GM13977 (cell line): ENCODE measurements at regions not wholly inside any gene's neighbourhood (a gene's known extent, or its start where the extent isn't known, plus 50 kb on each side); places are given as distances from the start of the nearest gene placed in this dataset.

ENCODE experiments used
- DNase-seq: peaks from one replicate; pipeline ENCODE4 v3.0.0; 2012; ENCODE audit warnings: low spot score
- in situ Hi-C: fragments of 300-500 bp; cut with MboI; formaldehyde crosslinking; loops from one replicate; pipeline ENCODE4 v1.12.0; 2022; ENCODE audit warnings: low sequenced_read_pairs, low pct_unique_long_range_greater_than_20kb, mixed read lengths, inconsistent platforms; ENCODE audit not compliant: unreplicated experiment
- TF ChIP-seq, protein P1 (sequence below): IDR thresholded peaks from 2 replicates; pipeline ENCODE4 v1.5.1; 2012; ENCODE audit warnings: mild to moderate bottlenecking, control low read depth; ENCODE audit not compliant: insufficient read depth; ENCODE audit errors: extremely low read depth, missing control alignments

DNA sequence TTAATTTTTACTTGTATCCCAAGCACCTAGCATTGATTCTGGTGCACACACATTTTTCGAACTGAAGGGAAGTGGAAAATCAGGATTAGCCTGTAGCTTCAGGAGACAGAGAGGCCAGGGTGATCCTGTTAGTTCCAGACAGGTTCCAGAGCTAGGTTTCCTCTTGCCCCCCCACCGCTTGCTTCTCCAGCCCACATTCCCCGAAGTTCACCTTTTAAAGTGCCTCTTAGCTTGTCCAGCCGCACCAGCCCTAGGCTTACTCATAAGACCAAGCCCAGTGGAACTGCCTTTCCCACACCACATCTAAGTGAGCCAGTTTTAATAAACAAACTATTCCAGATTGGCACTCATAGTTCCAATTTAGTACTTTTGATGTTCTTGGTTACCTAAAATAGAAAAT is 898.6 kb upstream of the KLHL29 start:
- no peak for DNase-seq
- TF ChIP-seq, protein P1, sequence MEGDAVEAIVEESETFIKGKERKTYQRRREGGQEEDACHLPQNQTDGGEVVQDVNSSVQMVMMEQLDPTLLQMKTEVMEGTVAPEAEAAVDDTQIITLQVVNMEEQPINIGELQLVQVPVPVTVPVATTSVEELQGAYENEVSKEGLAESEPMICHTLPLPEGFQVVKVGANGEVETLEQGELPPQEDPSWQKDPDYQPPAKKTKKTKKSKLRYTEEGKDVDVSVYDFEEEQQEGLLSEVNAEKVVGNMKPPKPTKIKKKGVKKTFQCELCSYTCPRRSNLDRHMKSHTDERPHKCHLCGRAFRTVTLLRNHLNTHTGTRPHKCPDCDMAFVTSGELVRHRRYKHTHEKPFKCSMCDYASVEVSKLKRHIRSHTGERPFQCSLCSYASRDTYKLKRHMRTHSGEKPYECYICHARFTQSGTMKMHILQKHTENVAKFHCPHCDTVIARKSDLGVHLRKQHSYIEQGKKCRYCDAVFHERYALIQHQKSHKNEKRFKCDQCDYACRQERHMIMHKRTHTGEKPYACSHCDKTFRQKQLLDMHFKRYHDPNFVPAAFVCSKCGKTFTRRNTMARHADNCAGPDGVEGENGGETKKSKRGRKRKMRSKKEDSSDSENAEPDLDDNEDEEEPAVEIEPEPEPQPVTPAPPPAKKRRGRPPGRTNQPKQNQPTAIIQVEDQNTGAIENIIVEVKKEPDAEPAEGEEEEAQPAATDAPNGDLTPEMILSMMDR: no peak
- in situ Hi-C loops: no loop called here

DNA sequence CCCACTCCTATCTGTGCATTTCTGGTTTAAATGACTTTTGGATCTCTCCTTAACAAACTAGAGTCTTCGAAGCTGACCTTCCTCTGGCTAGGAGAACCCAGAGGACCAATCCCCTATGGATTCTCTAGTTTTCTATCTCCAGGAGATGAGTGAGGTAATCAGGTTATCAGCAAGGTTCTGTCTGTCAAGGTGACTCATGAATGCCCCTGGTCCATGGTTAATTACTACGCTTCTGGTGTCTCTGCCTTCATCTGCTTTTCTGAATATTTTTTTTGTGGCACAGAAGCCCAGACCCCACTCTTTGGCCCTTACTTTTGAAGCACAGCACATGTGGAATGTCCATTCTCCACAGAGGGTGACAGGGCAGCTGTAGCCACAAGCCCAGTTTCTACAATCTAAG is 897.9 kb upstream of the KLHL29 start:
- in situ Hi-C loops: no loop called here
- no peak for DNase-seq
- TF ChIP-seq, protein P1: no peak

DNA sequence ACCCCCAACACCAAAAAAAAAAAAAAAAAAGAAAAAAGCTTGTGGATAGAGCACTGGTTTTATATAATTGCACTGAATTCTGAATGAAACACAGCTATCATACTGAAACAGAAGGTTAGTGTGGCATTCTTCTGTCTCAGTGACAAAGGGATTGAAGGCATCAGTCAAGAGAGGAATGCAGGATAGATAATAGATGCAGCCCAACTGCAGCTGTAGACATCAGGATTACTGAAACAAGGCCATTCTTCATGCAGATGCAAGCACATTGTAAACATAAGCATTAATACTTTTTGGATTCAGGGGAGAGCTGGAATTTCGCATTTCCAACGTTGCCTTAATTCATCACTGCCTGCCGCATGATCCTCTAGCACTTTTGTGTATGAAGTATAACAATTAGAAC is 897.4 kb upstream of the KLHL29 start:
- TF ChIP-seq, protein P1: no peak
- no peak for DNase-seq
- in situ Hi-C loops: no loop called here

DNA sequence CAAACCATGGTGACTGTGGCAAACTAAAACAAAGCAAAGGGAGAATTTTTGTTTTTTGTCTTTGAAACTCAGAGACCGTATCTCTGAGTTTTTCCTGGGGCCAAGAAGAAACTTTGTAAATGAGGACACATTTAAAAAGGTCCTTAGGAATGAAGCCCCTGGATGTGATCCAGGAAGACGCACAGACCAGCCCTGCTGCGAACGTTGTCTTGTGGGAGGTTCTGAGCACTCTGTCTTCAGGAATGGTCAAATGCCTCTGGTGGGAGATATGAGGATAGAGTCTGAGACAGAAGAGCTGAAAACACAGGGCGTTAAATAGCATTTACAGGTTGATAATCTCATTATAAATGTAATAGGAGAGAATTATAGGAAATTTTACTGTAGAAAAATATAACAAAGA is 893.5 kb upstream of the KLHL29 start:
- TF ChIP-seq, protein P1: no peak
- DNase-seq: no peak
- in situ Hi-C loops: no loop called here

DNA sequence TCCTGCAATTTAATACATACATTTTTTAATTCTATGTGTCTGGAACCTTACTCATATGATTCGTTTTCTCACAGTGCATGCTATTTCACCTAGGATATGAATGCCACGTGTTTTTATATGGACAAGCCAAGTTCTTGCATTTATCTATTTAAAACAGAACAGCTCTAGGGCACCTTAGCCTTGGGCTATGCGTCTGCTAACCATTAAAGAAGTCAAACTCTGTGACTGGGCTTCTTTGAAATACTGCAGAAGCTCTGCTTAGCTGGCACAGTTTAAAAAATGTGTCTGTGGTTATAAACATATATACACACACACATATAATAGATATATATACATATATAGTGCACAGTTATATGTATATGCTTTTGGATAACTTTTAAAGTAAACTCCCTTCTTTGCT is 890.8 kb upstream of the KLHL29 start:
- TF ChIP-seq, protein P1: no peak
- in situ Hi-C loops: no loop called here
- no peak for DNase-seq

DNA sequence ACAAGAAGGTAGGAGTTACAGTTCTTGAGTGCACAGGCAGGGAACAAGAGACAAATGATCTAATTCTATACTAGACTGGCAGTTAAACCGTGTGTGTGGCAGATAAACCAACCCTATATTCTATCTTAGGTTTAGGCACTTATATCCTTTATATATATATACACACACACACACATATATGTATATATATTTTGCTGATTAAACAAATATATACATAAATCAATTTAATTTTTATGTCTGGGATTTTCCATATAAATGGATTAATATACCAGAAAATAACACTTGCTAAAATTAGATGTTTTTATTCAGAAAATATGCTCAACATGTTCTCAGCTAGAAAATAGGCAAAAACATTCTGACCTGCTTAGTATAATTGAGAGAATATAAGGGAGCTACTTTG is 887.9 kb upstream of the KLHL29 start:
- DNase-seq: no peak
- in situ Hi-C loops: no loop called here
- TF ChIP-seq, protein P1: no peak

DNA sequence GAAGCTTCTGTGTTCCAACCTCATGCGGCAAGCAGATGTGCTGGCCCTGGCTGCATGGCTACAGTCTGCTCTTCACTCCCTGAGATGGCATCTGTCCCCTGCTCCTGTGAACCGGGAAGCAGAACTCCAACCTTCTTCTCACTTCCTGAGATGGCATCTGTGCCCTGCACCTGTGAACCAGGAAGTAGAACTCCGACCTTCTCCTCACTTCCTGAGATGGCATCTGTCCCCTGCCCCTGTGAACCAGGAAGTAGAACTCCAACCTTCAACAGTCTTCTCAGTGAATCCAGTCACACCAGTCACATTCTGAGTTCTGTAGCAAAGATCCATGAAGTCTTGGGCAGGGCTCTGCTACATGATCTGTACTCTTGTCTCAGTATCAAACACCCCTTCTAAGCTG is 887.2 kb upstream of the KLHL29 start:
- no peak for DNase-seq
- in situ Hi-C loops: no loop called here
- TF ChIP-seq, protein P1: no peak
